WI38 (cell line): ENCODE measurements at regions not wholly inside any gene's neighbourhood (a gene's known extent, or its start where the extent isn't known, plus 50 kb on each side); places are given as distances from the start of the nearest gene placed in this dataset.

Experiments used
- H3K4me3 ChIP-seq: 2 replicates; pipeline ENCODE4 v1.5.1; 2011; ENCODE audit warnings: low read depth, mild to moderate bottlenecking, control low read depth, low read length
- TF ChIP-seq, protein P1 (sequence below): IDR thresholded peaks from 2 replicates; pipeline ENCODE4 v1.5.1; 2012; ENCODE audit warnings: low read depth, mild to moderate bottlenecking, control low read depth, low read length

DNA sequence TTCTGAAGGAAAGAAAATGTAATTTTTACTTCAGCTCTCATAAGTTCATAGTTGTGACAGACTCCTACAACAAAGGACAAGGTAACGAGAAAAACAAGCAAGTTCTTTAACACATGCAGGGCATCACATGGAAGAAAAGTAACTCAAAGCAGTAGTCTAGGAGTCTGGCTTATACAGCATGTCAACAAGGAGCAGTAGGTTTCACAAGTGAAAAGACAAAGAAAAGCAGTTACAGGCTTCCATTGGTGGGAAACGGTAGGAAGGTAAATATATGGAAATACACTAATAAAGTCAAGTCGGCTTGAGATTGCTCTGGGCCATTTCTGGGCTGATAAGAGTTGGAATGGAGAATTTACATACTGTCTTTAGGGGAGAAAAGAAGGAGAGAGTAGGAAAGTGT, 228.4 kb upstream of the ZFP42 start:
- TF ChIP-seq, protein P1, sequence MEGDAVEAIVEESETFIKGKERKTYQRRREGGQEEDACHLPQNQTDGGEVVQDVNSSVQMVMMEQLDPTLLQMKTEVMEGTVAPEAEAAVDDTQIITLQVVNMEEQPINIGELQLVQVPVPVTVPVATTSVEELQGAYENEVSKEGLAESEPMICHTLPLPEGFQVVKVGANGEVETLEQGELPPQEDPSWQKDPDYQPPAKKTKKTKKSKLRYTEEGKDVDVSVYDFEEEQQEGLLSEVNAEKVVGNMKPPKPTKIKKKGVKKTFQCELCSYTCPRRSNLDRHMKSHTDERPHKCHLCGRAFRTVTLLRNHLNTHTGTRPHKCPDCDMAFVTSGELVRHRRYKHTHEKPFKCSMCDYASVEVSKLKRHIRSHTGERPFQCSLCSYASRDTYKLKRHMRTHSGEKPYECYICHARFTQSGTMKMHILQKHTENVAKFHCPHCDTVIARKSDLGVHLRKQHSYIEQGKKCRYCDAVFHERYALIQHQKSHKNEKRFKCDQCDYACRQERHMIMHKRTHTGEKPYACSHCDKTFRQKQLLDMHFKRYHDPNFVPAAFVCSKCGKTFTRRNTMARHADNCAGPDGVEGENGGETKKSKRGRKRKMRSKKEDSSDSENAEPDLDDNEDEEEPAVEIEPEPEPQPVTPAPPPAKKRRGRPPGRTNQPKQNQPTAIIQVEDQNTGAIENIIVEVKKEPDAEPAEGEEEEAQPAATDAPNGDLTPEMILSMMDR = no peak
- no peak overlapping the region for H3K4me3 ChIP-seq

DNA sequence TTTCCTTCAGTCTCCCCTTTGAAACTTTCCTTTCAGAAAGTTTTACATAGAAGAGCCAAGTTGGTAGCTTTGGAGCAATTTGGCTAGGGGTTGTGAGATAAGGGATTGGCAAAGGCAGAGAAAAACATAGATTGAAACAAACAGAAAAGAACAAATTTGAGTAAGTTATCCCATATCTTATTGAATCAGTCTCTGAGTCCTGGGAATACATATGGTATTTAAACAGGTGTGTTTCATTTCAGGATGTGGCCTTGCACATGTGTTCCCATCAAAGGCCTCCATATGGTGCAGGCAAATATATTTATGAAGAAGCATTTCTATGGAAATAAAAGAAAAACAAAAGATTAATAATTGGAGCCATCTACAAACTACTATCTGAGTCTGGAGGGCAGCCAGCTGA, 227.9 kb upstream of the ZFP42 start:
- TF ChIP-seq, protein P1 = no peak

DNA sequence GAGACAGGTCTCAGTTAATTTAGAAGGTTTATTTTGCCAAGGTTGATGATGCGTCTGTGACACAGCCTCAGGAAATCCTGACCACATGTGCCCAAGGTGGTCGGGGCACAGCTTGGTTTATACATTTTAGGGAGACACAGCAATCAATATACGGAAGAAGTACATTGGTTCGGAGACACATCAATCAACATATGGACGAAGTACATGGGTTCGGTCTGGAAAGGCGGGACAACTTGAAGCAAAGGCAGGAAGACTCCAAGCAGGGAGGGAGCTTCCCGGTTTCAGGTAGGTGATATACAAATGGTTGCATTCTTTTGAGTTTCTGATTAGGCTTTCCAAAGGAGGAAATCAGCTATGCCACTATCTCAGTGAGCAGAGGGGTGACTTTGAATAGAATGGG, 225.2 kb upstream of the ZFP42 start:
- TF ChIP-seq, protein P1 = no peak
- no peak overlapping the region for H3K4me3 ChIP-seq

More for the DNA sequence above, 227.9 kb upstream of the ZFP42 start:
- H3K4me3 ChIP-seq = no peak overlapping the region

DNA sequence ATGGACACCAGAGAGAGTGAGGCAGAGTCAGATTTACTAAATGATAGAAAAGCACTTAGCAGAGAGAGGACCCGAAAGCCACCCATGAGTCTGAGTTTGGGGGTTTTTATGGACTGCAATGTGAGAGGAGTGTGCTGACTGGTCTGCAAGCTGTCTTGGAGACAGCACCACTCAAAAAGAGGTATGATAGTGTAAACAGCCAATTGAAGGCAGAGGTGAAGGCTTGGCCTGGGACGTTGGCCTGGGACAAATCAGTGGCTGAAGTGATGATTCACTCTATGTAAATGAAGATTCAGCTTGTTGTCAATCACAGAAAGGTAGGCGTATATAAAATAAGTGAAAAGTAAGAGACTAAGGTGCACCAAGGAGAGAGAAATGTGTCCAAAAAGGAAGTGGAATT, 217.6 kb upstream of the ZFP42 start:
- no peak overlapping the region for H3K4me3 ChIP-seq
- TF ChIP-seq, protein P1 = no peak

DNA sequence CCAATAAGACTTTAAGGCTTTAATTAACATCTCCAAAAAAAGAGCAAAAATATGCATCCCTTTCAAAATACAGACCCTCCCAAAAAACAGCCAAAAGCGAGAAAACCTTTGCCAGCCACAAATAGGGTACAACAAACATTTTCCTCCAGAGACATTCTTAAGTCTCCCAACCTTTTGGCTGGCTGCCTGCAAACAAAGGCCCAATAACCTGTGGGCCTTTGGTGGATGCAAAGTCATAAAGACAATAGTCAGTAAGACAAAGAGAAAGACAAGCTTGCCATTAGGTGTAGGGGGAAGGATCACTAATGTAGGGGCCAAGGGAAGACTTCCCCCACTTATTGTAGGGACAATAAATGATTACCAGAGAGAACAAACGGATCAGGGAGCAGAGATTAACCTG, 215.5 kb upstream of the ZFP42 start:
- no peak overlapping the region for H3K4me3 ChIP-seq
- TF ChIP-seq, protein P1 = no peak

DNA sequence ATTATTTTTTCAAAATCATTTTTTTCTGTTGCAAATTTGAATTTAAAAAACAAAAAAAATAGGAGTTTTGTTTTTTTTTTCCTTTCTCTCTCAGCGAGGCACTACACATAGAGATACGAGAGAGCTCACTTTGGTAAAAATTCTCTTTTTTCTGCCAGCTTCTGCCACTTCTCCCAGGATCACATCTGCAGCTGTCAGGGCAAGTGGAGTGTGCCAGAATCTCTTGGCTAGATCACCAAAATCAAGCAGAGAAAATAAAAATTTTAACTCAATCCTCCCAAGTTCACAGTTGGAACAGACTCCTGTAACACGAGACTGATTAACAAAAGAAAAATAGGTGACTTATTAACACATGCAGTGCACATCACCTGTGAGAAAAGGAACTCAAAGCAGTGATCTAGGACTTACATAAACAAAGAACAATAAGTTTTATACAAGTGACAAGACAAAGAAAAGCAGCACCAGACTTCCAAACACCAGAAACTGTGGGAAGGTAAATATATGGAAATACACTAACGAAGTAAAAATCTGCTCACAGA, 213.2 kb upstream of the ZFP42 start:
- TF ChIP-seq, protein P1 = no peak
- H3K4me3 ChIP-seq = no peak overlapping the region

DNA sequence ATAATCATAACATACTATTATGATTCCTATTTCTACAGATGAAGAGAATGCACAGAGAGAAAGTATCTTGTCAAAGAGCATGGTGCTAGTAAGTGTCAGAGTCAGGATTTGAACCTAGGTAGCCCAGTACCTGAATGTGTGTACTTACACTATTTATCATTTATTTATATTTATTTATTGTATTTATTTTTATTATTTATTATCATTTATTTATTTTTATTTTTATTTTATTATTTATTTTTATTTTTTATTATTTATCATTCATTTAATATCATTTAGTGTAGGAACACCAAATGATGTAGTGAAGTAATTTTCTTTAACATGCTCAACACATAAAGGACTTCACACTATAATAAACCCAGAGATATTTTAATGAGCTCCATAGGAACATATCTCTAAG, 209.4 kb upstream of the ZFP42 start:
- TF ChIP-seq, protein P1 = no peak
- H3K4me3 ChIP-seq = no peak overlapping the region
